C4-2B (cell line): ENCODE measurements at regions not wholly inside any gene's neighbourhood (a gene's known extent, or its start where the extent isn't known, plus 50 kb on each side); places are given as distances from the start of the nearest gene placed in this dataset.

Experiments used
- ZFX ChIP-seq: fragments of 450-650 bp; IDR thresholded peaks from 2 replicates; pipeline ENCODE4 v1.6.1; 2017
- TF ChIP-seq, protein P1 (sequence below): fragments of 450-650 bp; conservative IDR thresholded peaks from 2 replicates; pipeline ENCODE4 v1.5.1; 2017; ENCODE audit warnings: mild to moderate bottlenecking

DNA sequence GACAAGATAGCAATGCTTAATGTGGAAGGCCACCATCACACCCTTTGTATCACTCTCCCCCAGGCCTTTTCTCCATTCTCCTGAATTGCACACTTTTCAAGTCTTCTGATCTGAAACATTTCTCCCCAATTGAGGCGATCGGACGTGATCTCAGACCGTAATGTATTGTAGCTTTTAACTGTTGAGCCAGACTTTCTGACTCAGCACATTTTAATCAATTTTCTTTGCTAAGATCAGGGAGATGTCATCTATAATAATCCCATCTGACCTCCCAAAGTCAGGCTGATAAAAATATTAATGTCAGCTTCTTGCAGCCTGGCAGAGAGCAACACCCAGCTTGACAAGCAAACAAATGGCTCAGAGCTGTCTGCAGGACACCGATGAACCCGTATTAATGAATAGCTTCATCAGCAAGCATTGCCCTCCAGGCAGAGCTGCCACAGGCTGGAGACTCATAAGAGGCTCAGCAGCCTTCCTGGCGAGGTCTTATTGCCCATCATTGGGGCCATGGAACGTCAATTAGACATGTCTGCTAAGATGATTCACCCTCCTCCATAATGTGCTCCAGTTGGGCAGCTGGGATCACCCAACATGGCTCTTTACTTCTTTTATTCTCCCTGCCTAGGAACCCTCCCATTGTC is 60.2 kb upstream of the UQCRFS1 start:
- TF ChIP-seq, protein P1, sequence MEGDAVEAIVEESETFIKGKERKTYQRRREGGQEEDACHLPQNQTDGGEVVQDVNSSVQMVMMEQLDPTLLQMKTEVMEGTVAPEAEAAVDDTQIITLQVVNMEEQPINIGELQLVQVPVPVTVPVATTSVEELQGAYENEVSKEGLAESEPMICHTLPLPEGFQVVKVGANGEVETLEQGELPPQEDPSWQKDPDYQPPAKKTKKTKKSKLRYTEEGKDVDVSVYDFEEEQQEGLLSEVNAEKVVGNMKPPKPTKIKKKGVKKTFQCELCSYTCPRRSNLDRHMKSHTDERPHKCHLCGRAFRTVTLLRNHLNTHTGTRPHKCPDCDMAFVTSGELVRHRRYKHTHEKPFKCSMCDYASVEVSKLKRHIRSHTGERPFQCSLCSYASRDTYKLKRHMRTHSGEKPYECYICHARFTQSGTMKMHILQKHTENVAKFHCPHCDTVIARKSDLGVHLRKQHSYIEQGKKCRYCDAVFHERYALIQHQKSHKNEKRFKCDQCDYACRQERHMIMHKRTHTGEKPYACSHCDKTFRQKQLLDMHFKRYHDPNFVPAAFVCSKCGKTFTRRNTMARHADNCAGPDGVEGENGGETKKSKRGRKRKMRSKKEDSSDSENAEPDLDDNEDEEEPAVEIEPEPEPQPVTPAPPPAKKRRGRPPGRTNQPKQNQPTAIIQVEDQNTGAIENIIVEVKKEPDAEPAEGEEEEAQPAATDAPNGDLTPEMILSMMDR, result no peak
- TF ChIP-seq ZFX, result no peak
